K562 (cell line): ENCODE measurements at regions not wholly inside any gene's neighbourhood (a gene's known extent, or its start where the extent isn't known, plus 50 kb on each side); places are given as distances from the start of the nearest gene placed in this dataset.

Source experiments
- ATAC-seq: fragments of 200-7000 bp; cut with Tn5 transposase; 3 replicates; pipeline ENCODE4 v1.9.1; 2020; ENCODE audit warnings: moderate library complexity
- BruUV-seq: library from RNA; stranded (reverse); fragments of 400-500 nt; replicated peaks from 2 replicates; lab custom pipeline; 2021; lab: Mats Ljungman, UMichigan
- CTCF ChIA-PET: fragments of 300-600 bp; formaldehyde crosslinking; extraction: SDS; loops from one replicate; lab custom pipeline; 2021; ENCODE audit warnings: low intra/inter-chr PET ratio; lab: Yijun Ruan, JAX
- POLR2A ChIA-PET: fragments of 300-600, 350-650 bp; sonication (Branson Sonifier 250); formaldehyde crosslinking; extraction: SDS; loops from one replicate; lab custom pipeline; 2021; ENCODE audit warnings: antibody characterized with exemption, inconsistent platforms; lab: Yijun Ruan, JAX
- DNase-seq, 4 experiments: peaks; one replicate each; pipeline versions ENCODE4 v3.0.0 to v3.0.0-alpha.2; 2011 to 2018; ENCODE audit warnings: low spot score in 3 of 4, mixed read lengths in 3 of 4; ENCODE audit errors: extremely low read depth in 1 of 4
- FAIRE-seq: peaks from 2 replicates; lab custom pipeline; 2011; peaks lifted over from hg19 to GRCh38; lab: Jason Lieb, UNC
- H2AFZ ChIP-seq: 2 replicates; pipeline ENCODE4 v1.6.0; 2011; ENCODE audit warnings: low read depth, low read length, control low read depth, inconsistent platforms
- H3K27ac ChIP-seq: fragments of 200-600 bp; 3 replicates; pipeline ENCODE4 v1.8.0; 2011; ENCODE audit warnings: low read depth, mild to moderate bottlenecking, control low read depth, inconsistent platforms, low read length, moderate library complexity, mixed read lengths; ENCODE audit errors: extremely low read depth
- H3K27me3 ChIP-seq, 2 experiments: fragments of 300-600 bp in 1 of 2; 2 replicates in 1 of 2; 3 replicates in 1 of 2; pipeline versions ENCODE4 v1.6.0 to v1.8.0; 2011; ENCODE audit warnings: inconsistent platforms in 2 of 2, low read length in 2 of 2, mild to moderate bottlenecking in 1 of 2, mixed read lengths in 1 of 2, moderate library complexity in 1 of 2; ENCODE audit not compliant: control insufficient read depth in 2 of 2, insufficient read depth in 2 of 2
- H3K36me3 ChIP-seq: fragments of 300-600 bp; 3 replicates; pipeline ENCODE4 v1.8.0; 2011; ENCODE audit warnings: mild to moderate bottlenecking, low read length, inconsistent platforms; ENCODE audit not compliant: control insufficient read depth, insufficient read depth
- H3K4me1 ChIP-seq, 2 experiments: fragments of 200-600 bp in 1 of 2; replicated peaks in 1 of 2; 2 replicates in 1 of 2; 3 replicates in 1 of 2; pipeline versions ENCODE4 v1.5.1 to v1.8.0; 2011; ENCODE audit warnings: inconsistent platforms in 2 of 2, low read length in 2 of 2, mild to moderate bottlenecking in 1 of 2, mixed read lengths in 1 of 2, moderate library complexity in 1 of 2; ENCODE audit not compliant: control insufficient read depth in 2 of 2, insufficient read depth in 2 of 2
- H3K4me2 ChIP-seq: 2 replicates; pipeline ENCODE4 v1.6.1; 2011; ENCODE audit warnings: low read length, control low read depth, inconsistent platforms, mixed read lengths; ENCODE audit not compliant: insufficient read depth
- H3K4me3 ChIP-seq: fragments of 200-600 bp; sonication (generic), shearing (Covaris generic); 2 replicates; pipeline ENCODE4 v1.5.1; 2016; ENCODE audit warnings: control low read depth, inconsistent platforms
- H3K79me2 ChIP-seq: fragments of 200-600 bp; 3 replicates; pipeline ENCODE4 v1.8.0; 2011; ENCODE audit warnings: low read length, inconsistent platforms; ENCODE audit not compliant: control insufficient read depth, insufficient read depth
- H3K9ac ChIP-seq, 2 experiments: 2 replicates each; pipeline versions ENCODE4 v1.6.0 to v1.6.1; 2011; ENCODE audit warnings: low read depth in 2 of 2, low read length in 2 of 2, control low read depth in 1 of 2, inconsistent platforms in 1 of 2, mild to moderate bottlenecking in 1 of 2, mixed read lengths in 1 of 2; ENCODE audit not compliant: insufficient read depth in 1 of 2
- H3K9me1 ChIP-seq: one replicate; pipeline ENCODE4 v1.6.0; 2011; ENCODE audit warnings: inconsistent platforms, mild to moderate bottlenecking, low read length, moderate library complexity; ENCODE audit not compliant: control insufficient read depth, insufficient read depth
- H3K9me3 ChIP-seq: replicated peaks from 2 replicates; pipeline ENCODE4 v1.5.1; 2011; ENCODE audit warnings: low read depth, low read length, inconsistent platforms; ENCODE audit not compliant: control insufficient read depth, insufficient read depth
- H4K20me1 ChIP-seq: replicated peaks from 2 replicates; pipeline ENCODE4 v1.6.1; 2011; ENCODE audit warnings: low read length, inconsistent platforms, mixed read lengths; ENCODE audit not compliant: control insufficient read depth, insufficient read depth
- BACH1 ChIP-seq: fragments of 200-800 bp; sonication (Bioruptor generic); IDR thresholded peaks from 2 replicates; pipeline ENCODE4 v1.6.1; 2016; ENCODE audit warnings: missing genetic modification characterization, missing compliant biosample characterization
- BCOR ChIP-seq: fragments of 450-650 bp; IDR thresholded peaks from 2 replicates; pipeline ENCODE4 v1.6.1; 2016
- DEAF1 ChIP-seq: fragments of 450-650 bp; formaldehyde crosslinking; IDR thresholded peaks from 2 replicates; pipeline ENCODE4 v1.4.0; 2020; ENCODE audit warnings: mild to moderate bottlenecking, moderate library complexity
- KLF6 ChIP-seq: fragments of 250-450 bp; sonication (Bioruptor Pico); IDR thresholded peaks from 2 replicates; pipeline ENCODE4 v1.4.0; 2020; ENCODE audit warnings: mild to moderate bottlenecking, moderate library complexity, borderline replicate concordance
- NR2C2 ChIP-seq, 2 experiments: fragments of 200-800 bp in 1 of 2; sonication (Bioruptor generic) in 1 of 2; sonication (generic) in 1 of 2; formaldehyde crosslinking in 1 of 2; IDR thresholded peaks; 2 replicates each; pipeline versions ENCODE4 v1.6.1 to v1.8.0; 2016 to 2022; ENCODE audit warnings: mild to moderate bottlenecking in 1 of 2, missing compliant biosample characterization in 1 of 2, missing genetic modification characterization in 1 of 2, missing genetic modification reagents in 1 of 2
- POU5F1 ChIP-seq: fragments of 150-350 bp; IDR thresholded peaks from 2 replicates; pipeline ENCODE4 v1.6.1; 2014; ENCODE audit warnings: borderline replicate concordance, low read length, low read depth, mild to moderate bottlenecking; ENCODE audit not compliant: partially characterized antibody
- REST ChIP-seq, 2 experiments: fragments of 450-650 bp; formaldehyde crosslinking in 1 of 2; IDR thresholded peaks; 2 replicates each; pipeline versions ENCODE4 v1.4.0 to v1.6.1; 2014 to 2020; ENCODE audit warnings: mild to moderate bottlenecking in 2 of 2, borderline replicate concordance in 1 of 2, low read depth in 1 of 2
- ZBTB26 ChIP-seq: fragments of 450-650 bp; formaldehyde crosslinking; IDR thresholded peaks from 2 replicates; pipeline ENCODE4 v1.4.0; 2022; ENCODE audit warnings: missing genetic modification characterization
- ZNF140 ChIP-seq: fragments of 250-450 bp; sonication (Bioruptor Pico); IDR thresholded peaks from 2 replicates; pipeline ENCODE4 v1.8.0; 2021; ENCODE audit warnings: moderate library complexity, mild to moderate bottlenecking, inconsistent platforms
- ZNF232 ChIP-seq: sonication (generic); formaldehyde crosslinking; IDR thresholded peaks from 2 replicates; pipeline ENCODE4 v1.8.0; 2022; ENCODE audit warnings: mild to moderate bottlenecking, missing genetic modification reagents
- ZNF431 ChIP-seq: sonication (generic); formaldehyde crosslinking; IDR thresholded peaks from 2 replicates; pipeline ENCODE4 v1.8.0; 2022; ENCODE audit warnings: mild to moderate bottlenecking, missing genetic modification reagents
- WGBS: fragments of 100-300 bp; shearing (Covaris generic); methylation state at CpG from one replicate; pipeline ENCODE4 v1.1.6; 2016; ENCODE audit warnings: low coverage, mixed read lengths; ENCODE audit not compliant: insufficient coverage; ENCODE audit errors: missing lambda C conversion rate; 5-methylcytosine and 5-hydroxymethylcytosine counted together
- in situ Hi-C: fragments of 300-500 bp; cut with MboI; formaldehyde crosslinking; loops from 4 replicates; pipeline ENCODE4 v1.15.0; 2018; ENCODE audit warnings: inconsistent platforms, mixed read lengths
- intact Hi-C: fragments of 100-400 bp; cut with micrococcal nuclease; formaldehyde crosslinking; loops from 2 replicates; pipeline ENCODE4 v1.14.2; 2022

GRCh38 chr1:55483523-55483922, 268.4 kb upstream of the USP24 start:
- no peaks in the 10 kb centered on the region for H3K4me1 ChIP-seq
- TF ChIP-seq ZNF140 (CRISPR knock-in tag), result no peak
- peak; percentile 64; the same call in 1 of the 2 replicates for TF ChIP-seq DEAF1 (CRISPR knock-in tag)
- TF ChIP-seq REST (IDR thresholded peaks at IDR 0.05; ENCODE audit: borderline replicate concordance), result peak; percentile 50; the same call in 1 of the 2 replicates
- no peak for TF ChIP-seq REST (CRISPR knock-in tag; IDR thresholded peaks at IDR 0.05; ENCODE audit: low read depth)
- TF ChIP-seq ZNF431 (CRISPR knock-in tag), result no peak
- TF ChIP-seq BACH1, result no peak
- no peak for TF ChIP-seq ZNF232
- TF ChIP-seq ZBTB26 (CRISPR knock-in tag), result no peak
- no peak for TF ChIP-seq BCOR
- TF ChIP-seq NR2C2 (CRISPR knock-in tag; IDR thresholded peaks at IDR 0.05), result no peak
- TF ChIP-seq NR2C2 (tag; IDR thresholded peaks at IDR 0.05), result no peak
- TF ChIP-seq KLF6 (CRISPR knock-in tag), result no peak
- no peak for TF ChIP-seq POU5F1

More at GRCh38 chr1:55483523-55483922, 268.4 kb upstream of the USP24 start:
- ATAC-seq, result peak; percentile 93
- CTCF ChIA-PET, result interaction anchor here (0.6 to 1.2 kb wide), 4 partner anchors 105 to 198 kb away, joined by 3 to 7 read pairs (median 5); no protein-coding TSS in a partner anchor
- intact Hi-C loops, result loop anchor here (1.0 to 5.0 kb wide), 3 partner anchors 41 to 196 kb away; no protein-coding TSS in a partner anchor
- DNase-seq, result peak; percentile 16 to 22 (median 18)
- Histone ChIP-seq H3K9me3 (no peaks in the 10 kb centered on the region), H3K36me3 (no peaks in the 10 kb centered on the region), H3K9me1 (no peaks in the 10 kb centered on the region), H3K27me3 (no peaks in the 10 kb centered on the region), H3K4me2 (no peak overlapping the region), H3K9ac (no peak overlapping the region), H3K27ac (no peak overlapping the region), H2AFZ (no peak overlapping the region), H4K20me1 (no peaks in the 10 kb centered on the region), H3K4me3 (no peak overlapping the region), H3K79me2 (no peaks in the 10 kb centered on the region)
- no peak for FAIRE-seq
- WGBS, result 4% methylated on average over 2 of the region's 2 CpGs
- POLR2A ChIA-PET, result interaction anchor here (0.6 kb wide), 1 partner anchor 102 kb away, joined by 3 read pairs; no protein-coding TSS in a partner anchor
- BruUV-seq, result no TSS peak
- in situ Hi-C loops, result loop anchor here (5.0 to 10.0 kb wide), 2 partner anchors 56 to 109 kb away; no protein-coding TSS in a partner anchor
